Activated naive CD4-positive, alpha-beta T cell treated with anti-CD3 and anti-CD28 coated beads for 36 hours (primary cell): ENCODE measurements at regions not wholly inside any gene's neighbourhood (a gene's known extent, or its start where the extent isn't known, plus 50 kb on each side); places are given as distances from the start of the nearest gene placed in this dataset.
"Not testable (repeated sequence)": the region's sequence is repeated elsewhere in the genome, so short reads cannot be mapped to it uniquely, and the experiment has no call there.

ENCODE experiments used
- CTCF ChIA-PET: fragments of 350-600 bp; sonication (Branson Sonifier 250); formaldehyde crosslinking; loops from one replicate; lab custom pipeline; 2021; ENCODE audit warnings: antibody characterized with exemption; lab: Charles Lee
- DNase-seq: peaks from one replicate; pipeline ENCODE4 v3.0.0-alpha.2; 2020
- H3K27ac Mint-ChIP-seq: one replicate; pipeline ENCODE4 v1.8.0; 2021; ENCODE audit warnings: mild to moderate bottlenecking, mixed read lengths
- H3K27me3 Mint-ChIP-seq: one replicate; pipeline ENCODE4 v1.8.0; 2021; ENCODE audit warnings: low read depth, mixed read lengths
- H3K36me3 Mint-ChIP-seq: one replicate; pipeline ENCODE4 v1.8.0; 2021; ENCODE audit warnings: low read depth, mixed read lengths
- H3K4me1 Mint-ChIP-seq: one replicate; pipeline ENCODE4 v1.8.0; 2021; ENCODE audit warnings: low read depth, mixed read lengths
- H3K4me3 Mint-ChIP-seq: one replicate; pipeline ENCODE4 v1.8.0; 2021; ENCODE audit warnings: mild to moderate bottlenecking, moderate library complexity, mixed read lengths
- H3K9me3 Mint-ChIP-seq: one replicate; pipeline ENCODE4 v1.8.0; 2021; ENCODE audit warnings: mixed read lengths
- intact Hi-C: fragments of 100-400 bp; cut with micrococcal nuclease; formaldehyde crosslinking; loops from one replicate; pipeline ENCODE4 v1.15.1; 2023

- no peaks in the 10 kb centered on the region for H3K4me1 Mint-ChIP-seq
- CTCF ChIA-PET, result no interaction called here
- no peak overlapping the region for H3K27ac Mint-ChIP-seq
- H3K4me3 Mint-ChIP-seq, result no peak overlapping the region
- no peak for DNase-seq
- intact Hi-C loops, result no loop called here
- no peaks in the 10 kb centered on the region for H3K27me3 Mint-ChIP-seq
- no peaks in the 10 kb centered on the region for H3K36me3 Mint-ChIP-seq
- H3K9me3 Mint-ChIP-seq, result peaks cover 1% of the 10 kb centered on the region
Observed at GRCh38 chr5:92864591-92864990, 716.4 kb downstream of the NR2F1-AS1 start.

GRCh38 chr5:92863666-92864065, 717.4 kb downstream of the NR2F1-AS1 start:
- H3K36me3 Mint-ChIP-seq, result no peaks in the 10 kb centered on the region
- no peak overlapping the region for H3K4me3 Mint-ChIP-seq
- no peak for DNase-seq
- intact Hi-C loops, result no loop called here
- peaks cover 1% of the 10 kb centered on the region for H3K9me3 Mint-ChIP-seq
- no peaks in the 10 kb centered on the region for H3K27me3 Mint-ChIP-seq
- no peak overlapping the region for H3K27ac Mint-ChIP-seq
- CTCF ChIA-PET, result no interaction called here
- no peaks in the 10 kb centered on the region for H3K4me1 Mint-ChIP-seq

DNA sequence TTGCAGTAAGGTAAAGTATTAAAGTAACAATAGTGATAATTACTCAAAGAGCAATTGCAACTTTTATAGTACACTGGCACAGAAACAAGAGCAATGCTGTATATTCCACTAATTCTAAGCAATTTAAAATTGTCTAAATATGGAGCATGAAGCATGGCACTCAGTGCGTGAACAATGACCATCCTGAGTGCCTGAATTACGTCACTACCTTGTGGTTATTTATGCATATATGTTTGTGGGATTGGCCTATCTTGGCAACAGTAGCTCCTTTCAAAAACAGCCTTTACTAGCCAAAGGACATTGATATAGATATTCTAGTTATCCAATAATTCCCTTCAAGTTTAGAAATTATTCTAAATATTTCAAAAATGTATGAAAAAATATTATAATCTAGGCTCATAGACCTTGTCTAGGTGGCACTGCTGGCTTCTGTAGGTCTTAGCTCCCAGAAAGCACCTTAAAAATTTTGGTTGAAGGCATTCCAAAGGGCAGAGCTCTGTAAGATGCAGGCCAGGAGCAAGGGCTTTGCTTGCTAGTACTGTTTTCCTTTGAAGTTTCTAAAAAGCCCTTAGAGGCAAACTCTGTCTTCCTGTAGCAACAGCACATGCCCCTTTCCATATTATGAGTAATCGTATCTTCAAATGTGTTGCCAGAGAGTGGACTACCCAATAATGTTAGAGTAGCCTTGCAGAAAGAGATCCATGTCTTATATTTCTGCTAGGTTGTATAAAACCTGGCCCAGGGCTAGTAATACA, 719.3 kb downstream of the NR2F1-AS1 start:
- no peaks in the 10 kb centered on the region for H3K9me3 Mint-ChIP-seq
- H3K4me1 Mint-ChIP-seq, result no peaks in the 10 kb centered on the region
- no peaks in the 10 kb centered on the region for H3K27me3 Mint-ChIP-seq
- H3K27ac Mint-ChIP-seq, result no peak overlapping the region
- CTCF ChIA-PET, result no interaction called here
- intact Hi-C loops, result no loop called here
- no peaks in the 10 kb centered on the region for H3K36me3 Mint-ChIP-seq
- no peak for DNase-seq
- no peak overlapping the region for H3K4me3 Mint-ChIP-seq

GRCh38 chr5:92860061-92860460, 721.0 kb downstream of the NR2F1-AS1 start:
- Mint-ChIP-seq H3K4me3 (no peak overlapping the region), H3K36me3 (no peaks in the 10 kb centered on the region), H3K27me3 (no peaks in the 10 kb centered on the region), H3K9me3 (no peaks in the 10 kb centered on the region), H3K4me1 (no peaks in the 10 kb centered on the region), H3K27ac (no peak overlapping the region)
- intact Hi-C loops, result no loop called here
- CTCF ChIA-PET, result no interaction called here
- no peak for DNase-seq

GRCh38 chr5:92852219-92852618, 728.8 kb downstream of the NR2F1-AS1 start:
- Mint-ChIP-seq H3K36me3 (no peaks in the 10 kb centered on the region), H3K27ac (no peak overlapping the region), H3K4me1 (no peaks in the 10 kb centered on the region), H3K27me3 (no peaks in the 10 kb centered on the region), H3K4me3 (no peak overlapping the region), H3K9me3 (no peaks in the 10 kb centered on the region)
- DNase-seq, result no peak
- CTCF ChIA-PET, result interaction anchor here (0.7 kb wide), 1 partner anchor 377 kb away, joined by 3 read pairs; no protein-coding TSS in a partner anchor
- intact Hi-C loops, result no loop called here

DNA sequence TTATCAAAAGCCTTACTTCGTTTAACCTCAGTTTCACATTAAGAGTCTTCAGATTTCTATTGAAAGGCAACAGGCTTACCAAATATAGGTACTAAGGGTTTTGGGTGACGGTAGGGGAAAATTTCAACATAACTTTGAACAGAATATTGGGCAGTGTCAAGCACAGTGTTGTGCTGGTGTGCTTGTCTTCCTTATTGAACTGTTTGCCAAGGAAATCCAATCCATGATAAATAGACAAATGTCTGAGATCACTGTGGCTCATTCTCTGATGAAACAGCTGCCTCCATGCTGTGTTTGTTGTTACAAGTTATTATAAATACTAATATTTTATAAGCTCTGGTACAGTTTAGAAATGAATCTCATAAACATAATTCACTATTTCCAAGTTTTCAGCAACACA, 730.1 kb downstream of the NR2F1-AS1 start:
- no peak overlapping the region for H3K27ac Mint-ChIP-seq
- H3K27me3 Mint-ChIP-seq, result no peaks in the 10 kb centered on the region
- CTCF ChIA-PET, result no interaction called here
- no peak overlapping the region for H3K4me3 Mint-ChIP-seq
- no peaks in the 10 kb centered on the region for H3K36me3 Mint-ChIP-seq
- DNase-seq, result no peak
- intact Hi-C loops, result no loop called here
- H3K9me3 Mint-ChIP-seq, result peaks cover 2% of the 10 kb centered on the region
- no peaks in the 10 kb centered on the region for H3K4me1 Mint-ChIP-seq

- intact Hi-C loops, result no loop called here
- H3K9me3 Mint-ChIP-seq, result peaks cover 2% of the 10 kb centered on the region
- no peak overlapping the region for H3K4me3 Mint-ChIP-seq
- no peaks in the 10 kb centered on the region for H3K27me3 Mint-ChIP-seq
- DNase-seq, result no peak
- H3K4me1 Mint-ChIP-seq, result no peaks in the 10 kb centered on the region
- CTCF ChIA-PET, result no interaction called here
- H3K27ac Mint-ChIP-seq, result no peak overlapping the region
- no peaks in the 10 kb centered on the region for H3K36me3 Mint-ChIP-seq
Observed at GRCh38 chr5:92849756-92850155, 731.3 kb downstream of the NR2F1-AS1 start.

DNA sequence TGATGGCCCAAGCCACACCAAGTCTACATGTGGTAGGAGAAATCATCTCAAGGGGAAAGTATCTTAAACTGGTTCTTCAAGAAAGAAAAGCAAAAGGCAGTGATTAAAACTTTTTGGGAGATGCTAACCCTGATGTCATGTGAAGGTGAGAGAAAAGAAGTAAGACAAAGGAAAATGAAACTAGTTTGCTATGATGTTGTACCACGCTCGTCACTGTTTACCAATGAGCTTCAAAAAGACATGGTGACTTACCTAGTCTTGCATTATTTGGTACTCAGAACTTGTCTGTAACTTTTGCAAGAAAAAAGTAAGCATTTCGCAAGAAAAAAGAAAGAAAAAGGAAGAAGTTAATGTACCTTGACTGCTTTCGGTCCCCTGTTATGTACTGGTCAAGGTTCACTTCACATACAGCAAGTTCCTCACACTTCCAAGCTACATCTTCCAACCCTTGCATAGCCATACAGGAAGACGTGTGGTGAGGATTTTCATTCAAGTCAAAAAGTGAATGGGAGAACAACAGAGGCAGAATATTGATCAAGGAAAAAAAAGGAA, 739.3 kb downstream of the NR2F1-AS1 start:
- Mint-ChIP-seq H3K4me1 (no peaks in the 10 kb centered on the region), H3K36me3 (no peaks in the 10 kb centered on the region), H3K4me3 (no peak overlapping the region), H3K9me3 (no peaks in the 10 kb centered on the region), H3K27ac (no peak overlapping the region), H3K27me3 (no peaks in the 10 kb centered on the region)
- DNase-seq, result no peak
- CTCF ChIA-PET, result no interaction called here
- intact Hi-C loops, result no loop called here

DNA sequence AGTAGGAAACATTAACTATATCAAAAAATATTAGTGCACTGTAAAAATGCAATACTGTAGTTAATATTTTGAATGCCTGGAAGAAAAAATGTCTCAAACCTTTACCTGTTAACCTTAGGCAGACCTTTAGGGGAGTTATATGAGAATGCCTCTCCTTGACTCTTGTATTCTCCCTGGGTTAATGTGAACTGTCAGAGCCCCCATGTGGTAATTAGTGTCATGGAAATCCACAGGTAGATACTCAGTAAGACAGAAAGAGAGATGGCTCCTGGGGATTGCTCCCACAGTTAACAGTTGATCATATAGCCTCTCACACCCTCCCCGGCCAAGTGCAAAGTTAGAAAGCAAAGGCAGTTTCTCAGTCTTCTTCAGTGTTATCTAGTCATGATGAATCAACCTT, 742.8 kb downstream of the NR2F1-AS1 start:
- no peak overlapping the region for H3K4me3 Mint-ChIP-seq
- no peak overlapping the region for H3K27ac Mint-ChIP-seq
- no peaks in the 10 kb centered on the region for H3K27me3 Mint-ChIP-seq
- H3K9me3 Mint-ChIP-seq, result peaks cover 2% of the 10 kb centered on the region
- H3K4me1 Mint-ChIP-seq, result no peaks in the 10 kb centered on the region
- intact Hi-C loops, result no loop called here
- no peaks in the 10 kb centered on the region for H3K36me3 Mint-ChIP-seq
- no peak for DNase-seq
- CTCF ChIA-PET, result no interaction called here

DNA sequence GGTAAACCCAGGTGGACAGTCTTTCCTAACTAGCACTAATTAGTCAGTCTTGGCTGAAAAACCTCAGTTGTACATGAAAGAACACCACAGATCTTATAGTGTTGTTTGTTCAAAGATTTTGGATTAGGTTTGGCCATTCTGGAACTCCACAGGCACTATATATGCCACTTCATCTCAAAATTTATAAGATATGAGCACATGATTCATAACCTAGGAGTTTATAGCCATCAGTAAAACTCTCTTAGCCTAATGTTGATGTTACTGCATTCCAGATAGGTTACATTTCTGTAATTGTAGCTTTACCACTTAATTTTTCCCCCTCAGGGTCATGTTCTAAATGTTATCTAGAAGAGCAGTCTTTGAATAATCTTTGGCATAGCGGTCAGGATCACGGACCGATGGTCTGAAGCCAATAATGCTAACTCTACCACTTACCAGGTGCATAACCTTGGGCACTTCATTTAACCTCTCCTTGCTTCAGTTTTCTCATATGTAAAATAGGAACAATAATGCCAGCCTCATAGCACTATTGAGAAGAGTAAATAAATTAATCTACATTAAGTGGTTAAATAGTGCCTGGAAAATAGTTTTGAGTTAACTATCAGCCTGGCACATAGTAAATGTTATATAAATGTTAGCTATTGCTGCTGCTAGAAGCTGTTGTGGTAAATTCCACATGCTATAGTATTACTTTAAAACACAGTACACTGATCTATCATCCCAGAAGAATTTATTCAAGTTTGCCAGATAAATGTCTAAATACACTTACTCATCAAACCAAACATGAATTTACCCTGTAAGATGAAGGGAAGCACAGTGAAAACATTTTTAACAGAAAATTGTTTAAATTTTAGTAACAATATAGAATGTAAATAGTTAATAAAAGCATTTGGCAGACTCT, 743.9 kb downstream of the NR2F1-AS1 start:
- no peak overlapping the region for H3K27ac Mint-ChIP-seq
- CTCF ChIA-PET, result no interaction called here
- no peak for DNase-seq
- peaks cover 3% of the 10 kb centered on the region for H3K9me3 Mint-ChIP-seq
- no peak overlapping the region for H3K4me3 Mint-ChIP-seq
- no peaks in the 10 kb centered on the region for H3K36me3 Mint-ChIP-seq
- no peaks in the 10 kb centered on the region for H3K27me3 Mint-ChIP-seq
- H3K4me1 Mint-ChIP-seq, result no peaks in the 10 kb centered on the region
- intact Hi-C loops, result no loop called here

- CTCF ChIA-PET, result no interaction called here
- Mint-ChIP-seq H3K4me1 (no peaks in the 10 kb centered on the region), H3K36me3 (no peaks in the 10 kb centered on the region), H3K27me3 (no peaks in the 10 kb centered on the region), H3K27ac (no peak overlapping the region), H3K9me3 (peaks cover 3% of the 10 kb centered on the region), H3K4me3 (no peak overlapping the region)
- intact Hi-C loops, result no loop called here
- DNase-seq, result no peak
Observed at GRCh38 chr5:92835712-92836111, 745.3 kb downstream of the NR2F1-AS1 start.

DNA sequence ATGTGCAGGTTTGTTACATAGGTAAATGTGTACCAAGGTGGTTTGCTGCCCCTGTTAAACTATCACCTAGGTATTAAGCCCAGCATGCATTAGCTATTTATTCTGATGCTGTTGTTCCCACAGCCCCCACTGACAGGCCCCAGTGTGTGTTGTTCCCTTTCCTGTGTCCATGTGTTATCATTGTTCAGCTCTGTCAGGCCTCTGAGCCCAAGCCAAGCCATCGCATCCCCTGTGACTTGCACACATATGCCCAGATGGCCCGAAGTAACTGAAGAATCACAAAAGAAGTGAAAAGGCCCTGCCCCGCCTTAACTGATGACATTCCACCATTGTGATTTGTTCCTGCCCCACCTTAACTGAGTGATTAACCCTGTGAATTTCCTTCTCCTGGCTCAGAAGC, 757.5 kb downstream of the NR2F1-AS1 start:
- intact Hi-C loops, result not testable (repeated sequence)

More for the DNA sequence above, 757.5 kb downstream of the NR2F1-AS1 start:
- H3K4me1 Mint-ChIP-seq, H3K4me3 Mint-ChIP-seq, DNase-seq, CTCF ChIA-PET, H3K27ac Mint-ChIP-seq, H3K36me3 Mint-ChIP-seq, H3K27me3 Mint-ChIP-seq, H3K9me3 Mint-ChIP-seq: not testable (repeated sequence)
